NCI-H524 (cell line): ENCODE measurements at regions not wholly inside any gene's neighbourhood (a gene's known extent, or its start where the extent isn't known, plus 50 kb on each side); places are given as distances from the start of the nearest gene placed in this dataset.

Experiments
- DNase-seq, 2 experiments: peaks; one replicate each; lab custom pipeline; 2025; lab: John Stamatoyannopoulos, UW

GRCh38 chr2:128450211-128451024 lies 131.8 kb upstream of the HS6ST1 start:
- no peak for DNase-seq

GRCh38 chr2:128451084-128452023 lies 132.7 kb upstream of the HS6ST1 start:
- DNase-seq = no peak

- no peak for DNase-seq
Observed at GRCh38 chr2:128452024-128452411, 133.3 kb upstream of the HS6ST1 start.

GRCh38 chr2:128452536-128453530 lies 134.2 kb upstream of the HS6ST1 start:
- peak in 1 of 2 experiments; percentile 65 for DNase-seq

- no peak for DNase-seq
Observed at GRCh38 chr2:128454980-128455720, 136.5 kb upstream of the HS6ST1 start.

- DNase-seq = no peak
Observed at GRCh38 chr2:128455721-128456050, 137.0 kb upstream of the HS6ST1 start.

GRCh38 chr2:128456281-128456680 lies 137.6 kb upstream of the HS6ST1 start:
- DNase-seq = no peak

- DNase-seq = no peak
Observed at GRCh38 chr2:128457006-128457604, 138.4 kb upstream of the HS6ST1 start.

- DNase-seq = no peak
Observed at GRCh38 chr2:128457716-128458115, 139.0 kb upstream of the HS6ST1 start.

- no peak for DNase-seq
Observed at GRCh38 chr2:128458505-128458904, 139.8 kb upstream of the HS6ST1 start.

GRCh38 chr2:128464456-128464855 lies 145.8 kb upstream of the HS6ST1 start:
- no peak for DNase-seq

GRCh38 chr2:128465246-128466170 lies 146.8 kb upstream of the HS6ST1 start:
- DNase-seq = no peak

GRCh38 chr2:128466376-128466775 lies 147.7 kb upstream of the HS6ST1 start:
- no peak for DNase-seq

- DNase-seq = no peak
Observed at GRCh38 chr2:128466776-128467175, 148.1 kb upstream of the HS6ST1 start.

- no peak for DNase-seq
Observed at GRCh38 chr2:128467321-128467969, 148.8 kb upstream of the HS6ST1 start.

GRCh38 chr2:128468186-128468920 lies 149.7 kb upstream of the HS6ST1 start:
- no peak for DNase-seq

GRCh38 chr2:128469203-128469602 lies 150.5 kb upstream of the HS6ST1 start:
- peak in 1 of 2 experiments; percentile 10 for DNase-seq

- no peak for DNase-seq
Observed at GRCh38 chr2:128469875-128470274, 151.2 kb upstream of the HS6ST1 start.
